Stimulated activated CD4-positive, alpha-beta T cell treated with anti-CD3 and anti-CD28 coated beads, Interleukin-4, amount 100 ng/mL, for 48 hours (primary cell): ENCODE measurements at regions not wholly inside any gene's neighbourhood (a gene's known extent, or its start where the extent isn't known, plus 50 kb on each side); places are given as distances from the start of the nearest gene placed in this dataset.

ENCODE experiments used
- DNase-seq, 2 donors: peaks; one replicate each; pipeline ENCODE4 v3.0.0-alpha.2; 2020; ENCODE audit warnings: low read depth in 2 of 2

DNA sequence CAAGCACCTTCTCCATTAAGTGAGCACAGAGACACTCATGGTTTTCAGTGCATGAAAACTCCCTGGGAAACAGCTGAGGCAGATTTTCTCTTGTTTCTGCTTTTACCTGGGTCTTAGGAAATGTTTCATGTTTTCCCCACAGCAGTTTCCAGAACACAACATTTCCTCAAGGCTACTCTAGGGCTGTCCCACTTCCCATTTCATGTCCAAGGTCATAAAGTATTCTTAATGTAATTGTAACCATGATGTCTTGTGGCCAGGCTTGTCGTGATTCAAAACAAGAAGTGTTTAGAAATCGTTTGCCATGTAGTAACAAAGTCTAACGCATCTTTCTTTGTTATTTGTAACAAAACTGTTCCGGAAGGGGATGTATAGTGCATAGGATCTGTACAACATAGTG is 83.8 kb upstream of the NRP1 start:
- DNase-seq: no peak

DNA sequence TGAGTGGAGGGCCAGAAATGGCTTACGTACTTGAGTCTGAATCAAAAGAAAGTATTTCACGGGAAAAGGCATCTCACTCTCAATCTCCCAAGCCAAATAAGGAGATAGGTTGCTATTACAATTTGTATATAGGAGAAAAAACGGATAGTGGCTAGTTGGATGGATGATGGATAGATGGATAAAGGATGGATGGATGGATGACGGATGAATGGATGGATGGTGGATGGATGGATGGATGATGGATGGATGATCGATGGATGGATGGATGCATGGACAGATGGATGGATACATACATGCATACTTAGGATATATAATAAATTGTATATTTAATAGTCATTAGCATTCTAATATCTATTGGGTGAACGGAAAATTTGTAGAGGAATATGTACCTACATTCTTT is 82.2 kb upstream of the NRP1 start:
- DNase-seq: no peak

DNA sequence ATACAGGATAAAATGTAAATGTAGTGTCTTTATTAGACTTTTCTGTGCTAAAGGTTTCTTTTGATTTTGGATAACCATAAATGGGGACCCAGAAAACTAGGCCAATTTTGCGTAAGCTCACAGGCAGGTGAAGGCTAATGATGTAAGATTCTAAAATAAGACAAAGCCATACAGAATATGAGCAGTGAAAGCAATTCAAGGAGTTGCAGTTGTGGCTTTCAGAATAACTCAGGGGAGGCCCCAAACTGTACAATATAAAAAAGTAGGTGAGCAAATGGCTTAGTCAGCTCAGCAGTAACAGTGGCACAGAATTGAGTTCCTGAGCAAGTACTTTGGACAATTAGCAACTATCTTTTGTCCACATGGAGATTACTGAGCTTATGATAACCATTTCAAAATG is 81.7 kb upstream of the NRP1 start:
- no peak for DNase-seq

DNA sequence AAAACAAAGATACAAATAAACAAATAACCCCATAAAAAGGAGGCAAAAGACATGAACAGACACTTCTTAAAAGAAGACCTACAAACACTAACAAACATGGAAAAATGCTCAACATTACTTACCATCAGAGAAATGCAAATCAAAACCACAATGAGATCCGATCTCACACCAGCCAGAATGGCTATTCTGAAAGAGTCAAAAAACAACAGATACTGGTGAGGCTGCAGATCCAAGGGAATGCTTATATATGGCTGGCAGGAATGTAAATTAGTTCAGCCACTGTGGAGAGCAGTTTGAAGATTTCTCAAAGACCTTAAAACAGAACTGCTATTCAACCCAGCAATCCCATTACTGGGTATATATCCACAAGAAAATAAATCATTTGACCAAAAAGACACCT is 80.4 kb upstream of the NRP1 start:
- DNase-seq: no peak

DNA sequence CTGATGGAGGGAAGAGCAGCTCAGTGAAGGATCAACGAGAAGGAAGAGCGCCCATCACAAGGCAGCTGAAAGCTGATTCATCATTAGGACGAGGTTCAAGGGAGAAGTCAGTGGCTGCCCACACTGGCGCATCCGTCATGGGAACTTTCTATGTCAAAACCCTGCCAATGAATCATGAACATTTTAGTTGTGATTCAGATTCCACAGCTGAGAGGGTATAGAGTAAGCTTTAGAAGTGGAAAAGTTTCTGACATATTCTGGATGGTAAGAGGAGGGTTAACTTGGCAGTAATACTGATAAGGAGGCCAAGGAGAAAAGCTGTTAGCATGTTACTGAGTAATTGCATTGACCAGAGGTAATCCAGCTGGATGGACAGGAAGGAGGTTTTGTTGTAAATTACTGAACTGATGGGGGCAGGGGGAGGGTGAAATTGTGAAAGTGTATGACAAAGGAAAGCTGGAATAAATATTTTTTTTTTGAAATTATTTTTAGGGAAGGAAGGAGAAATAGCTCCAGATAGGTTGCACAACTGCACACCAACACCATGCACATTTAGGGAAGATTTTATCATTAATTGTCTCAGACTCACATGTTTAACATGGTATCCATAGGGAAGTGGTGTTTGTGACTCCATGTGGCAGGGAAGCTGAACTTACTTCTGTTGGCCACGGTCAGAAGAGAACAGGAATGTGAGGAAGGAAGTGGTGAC is 78.3 kb upstream of the NRP1 start:
- no peak for DNase-seq

DNA sequence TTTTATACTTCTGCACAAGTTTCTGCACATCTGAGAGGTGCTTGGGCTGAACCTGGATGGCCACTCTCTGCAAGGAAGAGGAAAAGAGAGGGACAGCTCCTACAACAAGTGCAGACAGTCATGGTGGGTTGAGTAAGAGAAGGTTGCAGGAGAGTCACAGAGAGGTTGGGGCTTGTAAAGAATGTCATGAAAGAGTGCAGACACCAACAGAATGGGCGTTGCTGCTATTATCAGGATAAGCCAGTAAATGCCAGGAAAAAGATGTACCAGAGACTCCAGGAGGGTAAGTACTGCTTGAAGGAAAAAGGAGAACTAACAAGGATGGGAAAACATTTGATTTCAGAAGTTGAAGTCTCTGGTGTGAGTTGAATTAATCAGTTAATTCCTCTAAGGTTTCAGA is 77.8 kb upstream of the NRP1 start:
- no peak for DNase-seq

DNA sequence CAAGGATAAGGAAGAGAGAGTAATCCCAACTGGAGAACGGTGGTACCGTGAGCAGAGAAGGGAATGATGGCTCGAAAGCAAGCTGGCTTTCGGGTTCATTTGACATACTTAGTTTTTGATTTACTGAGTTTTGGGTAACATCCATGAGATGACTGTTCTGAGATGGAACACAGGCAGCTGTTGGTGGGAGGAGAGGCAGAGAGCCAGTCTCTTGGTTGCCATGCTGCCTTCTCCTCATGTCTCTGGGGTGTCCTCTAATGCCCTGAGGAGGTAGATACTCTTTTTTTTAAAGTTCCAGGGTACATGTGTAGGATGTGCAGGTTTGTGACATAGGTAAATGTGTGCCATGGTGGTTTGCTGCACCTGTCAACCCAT is 76.4 kb upstream of the NRP1 start:
- DNase-seq: no peak

DNA sequence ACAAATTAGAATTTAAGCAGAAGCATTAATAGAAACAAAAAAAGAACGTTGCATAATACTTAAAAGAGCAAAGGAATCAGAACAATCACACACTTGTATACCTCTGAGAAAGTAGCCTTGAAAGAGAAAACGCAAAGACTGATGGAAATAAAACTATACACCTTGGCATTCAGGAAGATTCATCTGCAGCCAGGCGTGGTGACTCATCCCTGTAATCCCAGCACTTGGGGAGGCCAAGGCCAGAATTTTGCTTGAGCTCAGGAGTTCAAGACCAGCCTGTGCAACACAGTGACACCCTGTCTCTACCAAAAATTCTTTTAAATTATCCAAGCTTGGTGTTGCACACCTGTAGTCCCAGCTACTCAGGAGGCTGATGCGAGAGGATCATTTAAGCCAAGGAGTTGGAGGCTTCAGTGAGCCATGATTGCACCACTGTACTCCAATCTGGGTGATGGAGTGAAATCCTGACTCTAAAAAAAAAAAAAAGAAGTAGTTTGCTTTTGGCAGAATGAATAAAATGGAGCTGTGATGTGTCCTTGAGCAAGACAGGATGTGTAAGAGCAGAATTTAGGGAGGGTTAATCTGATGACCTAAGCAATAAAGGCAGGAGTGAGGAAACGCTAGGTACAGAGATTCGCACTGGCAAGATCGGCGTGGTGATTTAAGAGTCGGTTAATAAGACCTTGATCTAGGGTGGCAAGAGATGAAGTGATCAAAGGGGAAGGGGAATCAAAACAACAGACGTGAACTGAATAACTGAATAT is 75.8 kb upstream of the NRP1 start:
- DNase-seq: no peak

DNA sequence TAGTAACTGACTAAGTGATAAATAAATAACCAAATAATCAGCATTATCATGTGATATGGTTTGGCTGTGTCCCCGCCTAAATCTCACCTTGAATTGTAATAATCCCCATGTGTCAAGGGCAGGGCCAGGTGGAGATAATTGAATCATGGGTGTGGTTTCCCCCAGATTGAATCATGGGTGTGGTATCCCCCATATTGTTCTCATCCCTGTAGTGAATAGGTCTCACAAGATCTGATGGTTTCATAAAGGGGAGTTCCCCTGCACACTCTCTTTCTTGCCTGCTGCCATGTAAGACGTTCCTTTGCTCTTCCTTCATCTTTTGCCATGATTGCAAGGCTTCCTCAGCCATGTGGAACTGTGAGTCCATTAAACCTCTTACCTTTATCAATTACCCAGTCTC is 72.1 kb upstream of the NRP1 start:
- DNase-seq: no peak

DNA sequence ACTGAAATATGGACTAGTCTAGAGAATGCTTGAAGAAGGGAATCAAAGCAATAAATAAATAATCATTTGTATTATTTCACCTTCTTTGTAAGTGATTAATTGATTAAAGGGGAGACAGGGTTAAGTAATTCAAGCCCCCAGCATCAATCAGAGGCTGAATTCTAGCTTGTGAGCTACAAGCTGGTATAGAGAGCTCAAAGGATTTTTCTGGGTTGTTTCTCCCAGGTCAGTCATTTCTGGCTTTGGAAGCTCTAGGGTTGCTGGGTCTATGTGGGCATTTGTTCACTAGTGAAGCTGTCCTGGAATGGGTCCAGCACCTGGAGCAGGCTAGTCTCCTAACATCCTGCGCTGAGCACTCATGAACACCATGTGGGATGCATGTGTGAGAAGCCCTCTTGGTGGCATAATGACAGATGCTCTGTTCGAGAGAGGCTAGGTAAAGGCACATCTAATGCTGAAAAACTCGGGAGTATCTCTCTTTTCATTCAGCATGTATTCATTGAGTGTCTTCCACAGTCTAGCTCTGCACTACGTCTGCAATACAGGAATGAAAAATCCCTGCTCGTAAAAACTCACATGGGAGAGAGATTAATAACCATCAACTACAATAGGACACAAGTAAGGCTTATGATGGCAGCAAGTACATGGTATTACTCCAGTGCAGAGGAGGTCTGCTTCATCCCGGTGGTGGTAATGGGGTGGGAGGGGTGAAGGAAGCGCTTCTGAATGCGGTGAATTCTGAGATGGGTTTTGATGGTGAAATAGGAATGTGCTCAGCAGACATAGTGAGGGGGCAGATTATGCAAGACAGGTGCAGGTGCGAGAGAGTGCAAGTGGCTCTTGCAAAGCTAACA is 68.0 kb upstream of the NRP1 start:
- no peak for DNase-seq

DNA sequence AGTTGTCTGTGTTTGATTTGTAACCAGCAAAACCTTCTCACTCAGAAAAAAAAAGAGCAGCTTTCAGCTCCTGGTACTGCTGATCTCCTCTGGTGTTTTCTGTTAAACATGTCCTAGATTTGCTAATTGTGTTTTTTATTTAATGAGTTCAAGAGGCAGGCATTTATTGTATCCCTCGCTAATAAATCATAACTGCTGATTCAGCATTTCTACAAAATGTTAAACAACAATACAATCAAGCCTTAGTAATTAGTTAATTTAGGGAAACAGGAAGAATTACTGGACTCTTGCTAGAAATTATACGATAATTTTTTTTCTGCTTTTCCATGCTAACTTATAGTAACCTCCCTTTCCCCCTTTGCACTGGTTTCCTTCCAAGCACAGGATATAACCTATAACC is 66.8 kb upstream of the NRP1 start:
- no peak for DNase-seq

DNA sequence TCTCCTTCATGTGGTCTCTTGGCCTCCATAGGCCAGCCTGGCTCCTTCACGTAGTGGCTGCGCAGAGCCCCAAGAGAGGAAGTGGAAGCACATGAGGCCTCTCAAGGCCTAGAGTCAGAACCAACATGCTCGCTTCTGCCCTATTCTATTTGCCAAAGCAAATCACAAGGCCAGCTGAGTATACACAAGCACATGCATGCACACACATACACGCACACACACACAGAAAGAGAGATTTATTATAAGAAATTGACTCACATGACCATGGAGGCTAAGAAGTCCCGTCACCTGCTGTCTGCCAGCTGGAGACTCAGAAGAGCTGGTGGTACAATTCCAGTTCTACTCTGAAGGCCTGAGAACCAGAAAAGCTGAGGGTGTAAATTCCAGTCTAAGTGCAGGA is 64.3 kb upstream of the NRP1 start:
- DNase-seq: no peak

DNA sequence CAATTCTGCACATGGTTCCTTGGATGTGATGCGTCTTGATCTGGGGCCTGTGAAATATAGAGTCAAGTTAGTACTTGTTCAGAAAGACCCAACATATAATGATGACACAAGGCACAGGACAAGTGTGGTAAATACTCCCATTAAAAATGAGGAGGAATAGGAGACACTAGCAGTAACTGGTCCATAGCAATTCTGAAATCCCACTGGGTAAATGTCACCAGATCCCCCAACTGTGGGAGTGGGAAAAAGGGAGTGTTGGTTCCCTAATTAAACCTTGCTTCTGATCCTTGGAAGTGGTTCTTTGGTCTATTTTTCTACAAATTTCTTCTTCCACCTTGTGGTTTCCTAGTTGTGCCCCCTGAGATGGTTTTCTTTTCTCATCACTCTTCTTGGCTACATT is 62.5 kb upstream of the NRP1 start:
- no peak for DNase-seq

DNA sequence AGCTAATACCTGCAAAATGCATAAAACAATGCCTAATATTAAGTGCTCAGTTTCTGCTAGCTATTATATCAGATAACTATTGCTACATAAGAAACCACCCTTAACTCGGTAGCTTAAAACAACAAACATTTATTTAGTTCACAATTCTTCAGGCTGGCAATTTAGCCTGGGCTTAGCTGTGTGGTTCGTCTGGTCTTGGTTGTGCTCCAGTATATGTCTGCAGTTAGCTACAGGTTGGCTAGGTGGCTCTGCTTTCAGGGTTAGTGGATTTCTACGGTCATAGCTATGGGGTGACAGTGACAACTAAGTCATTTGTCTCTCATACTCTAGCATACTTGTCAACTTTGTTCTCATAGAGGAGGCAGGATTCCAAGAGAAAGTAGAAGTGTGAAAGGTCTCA is 61.8 kb upstream of the NRP1 start:
- no peak for DNase-seq

DNA sequence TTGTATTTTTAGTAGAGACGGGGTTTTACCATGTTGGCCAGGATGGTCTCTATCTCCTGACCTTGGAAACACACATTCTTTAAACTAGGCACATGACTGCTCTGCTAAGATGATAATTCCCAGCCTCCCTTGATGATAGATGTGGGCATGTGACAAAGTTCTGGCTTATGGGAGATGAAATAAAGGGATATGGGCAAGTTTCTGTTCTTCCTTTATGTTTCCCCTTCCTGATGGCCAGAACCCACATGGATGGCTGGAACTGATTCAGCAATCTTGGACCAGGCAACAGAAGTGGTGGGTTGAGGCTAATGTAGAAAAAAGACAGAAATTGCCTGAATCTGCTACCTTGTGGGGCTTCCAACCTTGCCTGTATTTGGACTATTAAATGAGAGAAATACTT is 60.7 kb upstream of the NRP1 start:
- no peak for DNase-seq

DNA sequence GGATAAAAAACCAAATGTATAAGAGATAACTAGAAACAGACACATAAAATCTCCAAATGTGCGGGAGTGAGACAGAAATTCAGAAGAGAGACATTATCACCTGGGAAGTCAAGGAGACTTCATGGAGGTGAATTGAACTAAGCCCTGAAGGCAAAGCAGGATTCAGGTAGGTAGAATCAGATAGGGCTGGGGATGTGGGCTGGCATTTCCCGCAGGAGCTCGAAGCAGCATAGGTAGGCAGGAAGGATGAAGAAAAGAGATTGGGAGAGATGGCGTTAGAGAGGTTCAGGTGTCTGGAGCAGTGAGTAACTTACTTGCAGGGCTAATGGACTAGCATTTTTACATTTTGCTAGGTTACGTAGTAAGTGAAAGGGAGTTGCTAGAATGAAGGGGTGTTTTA is 58.2 kb upstream of the NRP1 start:
- DNase-seq: no peak

DNA sequence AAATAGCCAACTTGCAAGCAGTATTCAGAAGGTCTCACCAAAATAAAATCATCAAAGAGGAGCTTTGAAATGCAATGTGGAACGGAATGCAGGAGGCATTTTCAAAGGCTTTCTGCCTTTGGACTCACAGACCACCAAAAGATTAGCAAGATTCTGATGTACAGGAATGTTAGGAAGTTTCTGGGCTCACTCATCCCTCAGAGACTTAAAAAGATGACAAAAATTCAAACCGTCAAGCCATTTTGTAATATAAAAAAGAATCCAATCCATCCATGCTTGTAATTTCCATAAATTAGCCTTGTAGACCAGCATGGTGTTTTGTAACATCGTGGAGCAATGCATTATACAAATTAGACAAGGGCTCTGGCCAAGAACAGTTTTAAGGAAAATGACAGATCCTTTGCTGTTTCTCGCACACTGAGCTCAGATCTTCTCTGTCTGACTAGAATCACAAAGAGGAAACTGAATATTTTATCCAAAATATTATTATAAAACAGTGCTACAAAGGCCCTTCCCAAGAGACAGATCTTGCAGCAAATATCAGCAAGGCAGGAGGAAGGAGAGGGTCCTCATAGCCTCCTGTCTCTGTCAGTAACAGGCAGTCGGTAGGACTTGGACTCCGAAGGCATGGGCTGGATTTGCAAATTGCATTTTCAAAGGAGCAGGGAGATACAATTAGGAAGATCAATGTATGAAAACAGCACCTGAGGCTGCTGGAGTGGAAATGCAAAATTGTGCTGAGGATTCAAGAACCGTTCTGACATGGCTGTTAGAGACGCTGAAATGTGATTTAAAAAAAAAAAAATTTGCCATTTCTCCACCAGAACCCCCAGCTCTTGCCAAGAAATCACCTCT is 57.4 kb upstream of the NRP1 start:
- DNase-seq: no peak

DNA sequence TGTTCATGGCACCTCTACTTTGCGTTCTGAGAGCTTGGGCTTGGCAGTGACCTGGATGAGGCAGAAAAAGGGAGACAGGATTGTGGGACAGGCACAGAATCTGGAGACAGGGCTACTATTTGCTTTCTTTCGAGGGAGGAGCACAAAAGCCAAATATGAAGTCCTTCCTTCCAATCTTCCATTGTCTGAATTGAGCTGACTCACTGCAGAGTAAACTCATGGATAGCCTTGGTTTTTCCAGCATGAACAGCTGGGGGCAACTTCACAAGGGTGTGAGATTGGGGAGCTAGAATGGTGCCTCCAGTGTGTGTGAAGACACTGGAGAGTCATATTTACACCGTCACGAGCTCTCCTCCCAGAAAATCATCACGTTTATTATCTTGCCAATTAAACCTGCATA is 55.6 kb upstream of the NRP1 start:
- DNase-seq: no peak

DNA sequence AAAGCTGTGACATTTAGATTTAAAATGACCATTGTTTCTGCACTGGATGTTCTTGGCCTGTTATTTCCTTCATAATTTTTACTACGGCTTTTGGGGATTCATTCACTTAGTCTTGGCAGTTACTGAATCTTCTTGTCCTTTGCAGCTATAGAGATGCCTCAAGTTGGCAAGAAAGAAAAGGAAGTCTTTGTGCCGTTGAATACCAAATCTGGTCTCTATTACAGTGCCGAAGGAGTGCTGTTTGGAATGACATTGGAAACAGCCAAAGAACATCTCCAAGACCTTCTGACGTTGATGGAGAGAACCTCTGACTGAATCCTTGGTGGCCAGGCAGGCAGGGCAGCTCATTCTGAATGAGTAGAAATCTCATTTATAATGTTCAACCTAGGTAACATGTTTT is 54.3 kb upstream of the NRP1 start:
- DNase-seq: no peak

DNA sequence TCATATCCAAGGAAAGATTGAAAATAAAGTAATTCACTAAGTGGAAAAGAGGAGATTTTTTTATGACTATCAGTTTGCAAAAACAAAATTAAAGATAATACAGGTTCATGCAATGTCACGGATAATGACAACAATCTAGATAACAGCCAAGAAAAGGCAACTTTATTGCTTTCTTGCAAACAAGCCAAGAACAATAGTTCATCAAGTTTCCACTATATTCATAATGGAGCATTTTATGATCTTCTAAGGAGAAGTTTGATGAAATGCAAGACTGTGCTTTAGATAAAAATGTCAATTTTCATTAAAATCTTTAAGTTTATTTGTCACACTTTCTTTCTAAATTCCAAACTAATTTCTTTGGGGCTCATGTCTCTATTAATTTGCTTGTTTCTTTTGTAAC is 53.9 kb upstream of the NRP1 start:
- no peak for DNase-seq

DNA sequence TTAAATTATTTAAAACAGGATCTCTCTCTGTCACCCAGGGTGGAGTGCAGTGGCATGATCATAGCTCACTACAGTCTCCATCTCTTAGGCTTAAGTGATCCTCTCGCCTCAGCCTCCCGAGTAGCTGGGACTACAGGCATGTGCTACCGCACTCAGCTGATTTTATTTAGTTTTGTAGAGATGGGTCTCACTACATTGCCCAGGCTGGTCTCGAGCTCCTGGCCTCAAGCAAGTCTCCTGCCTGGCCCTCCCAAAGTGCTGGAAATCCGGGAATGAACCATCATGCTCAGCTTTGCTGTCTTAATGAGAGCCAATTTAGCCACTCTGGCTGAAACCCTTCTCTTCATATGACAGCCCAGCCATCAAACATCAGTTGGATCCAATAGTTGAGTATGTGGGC is 53.3 kb upstream of the NRP1 start:
- DNase-seq: no peak

DNA sequence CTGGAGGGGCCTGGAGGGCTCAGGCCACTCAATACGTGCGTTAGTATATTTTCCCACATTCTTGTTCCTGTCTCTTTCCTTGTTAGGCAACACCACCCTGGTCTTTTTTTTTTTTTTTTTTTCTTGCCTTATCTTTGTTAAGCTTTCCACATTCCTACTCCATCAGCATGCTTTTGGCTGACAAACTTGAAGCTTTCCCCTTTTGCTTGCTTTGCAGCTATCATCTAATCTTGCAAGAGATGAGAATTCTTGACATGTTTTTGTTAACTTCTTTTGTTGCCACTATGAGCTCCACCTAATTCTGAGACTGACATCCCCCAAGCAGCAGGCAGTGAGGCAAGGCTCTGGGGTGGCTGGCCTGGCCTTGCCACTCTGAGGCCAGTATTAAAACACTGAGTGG is 52.5 kb upstream of the NRP1 start:
- DNase-seq: no peak
